ENCODE measurements at regions not wholly inside any gene's neighbourhood (a gene's known extent, or its start where the extent isn't known, plus 50 kb on each side); places are given as distances from the start of the nearest gene placed in this dataset.

- no peaks in the 10 kb centered on the region for H3K9me3 ChIP-seq (ENCODE audit: low read length)
- H3K36me3 ChIP-seq (ENCODE audit: insufficient read depth, low read length) = no peaks in the 10 kb centered on the region
- no peak overlapping the region for H2AFZ ChIP-seq (ENCODE audit: low read depth, low read length)
- H3K4me1 ChIP-seq (ENCODE audit: insufficient read depth, low read length) = no peaks in the 10 kb centered on the region
- H3K4me3 ChIP-seq (ENCODE audit: low read length) = no peak overlapping the region
- no peaks in the 10 kb centered on the region for H3K27me3 ChIP-seq (ENCODE audit: insufficient read depth, low read length)
These were observed 151.9 kb upstream of the CWC22 start for GRCh38 chr2:180158961-180159360.

DNA sequence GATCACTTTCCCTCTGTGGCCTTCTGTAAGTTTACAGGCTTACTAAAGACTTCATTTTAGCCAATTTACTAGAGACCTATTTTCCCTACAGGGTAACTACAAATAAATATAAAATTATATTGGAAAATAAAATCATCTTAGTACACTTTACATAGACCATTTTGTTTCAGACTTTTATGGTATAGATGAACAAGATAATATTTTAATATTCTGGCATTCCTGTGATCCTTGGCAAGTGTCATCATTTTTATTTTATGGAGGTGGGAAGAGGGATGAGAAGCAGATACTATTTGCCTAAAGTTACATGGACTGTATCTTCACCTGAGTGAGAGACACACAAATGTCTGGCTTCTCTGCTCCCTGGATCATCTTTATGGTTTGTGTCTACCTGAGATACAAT, 149.6 kb upstream of the CWC22 start:
- no peaks in the 10 kb centered on the region for H3K4me1 ChIP-seq (ENCODE audit: insufficient read depth, low read length)
- H3K4me3 ChIP-seq (ENCODE audit: low read length) = no peak overlapping the region

DNA sequence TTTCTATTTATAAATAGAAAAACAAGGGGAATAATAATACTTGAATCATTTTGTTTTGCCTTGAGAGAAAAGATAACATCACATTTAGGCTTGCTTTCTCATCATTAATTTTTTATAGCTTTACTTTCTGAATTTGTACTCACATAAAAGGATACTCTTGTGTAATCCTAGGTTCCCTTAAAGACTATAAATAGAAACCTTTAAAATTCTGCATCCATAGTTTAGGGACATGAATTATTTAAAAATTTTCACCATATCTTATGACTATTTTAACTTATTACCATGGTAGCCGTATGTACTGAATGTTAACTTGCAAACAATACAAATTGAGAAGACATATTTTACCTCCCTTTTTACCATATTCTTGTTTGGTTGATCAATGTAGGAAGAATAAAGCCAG, 143.5 kb upstream of the CWC22 start:
- no peak overlapping the region for H2AFZ ChIP-seq (ENCODE audit: low read depth, low read length)
- no peaks in the 10 kb centered on the region for H3K27me3 ChIP-seq (ENCODE audit: insufficient read depth, low read length)
- no peaks in the 10 kb centered on the region for H3K4me1 ChIP-seq (ENCODE audit: insufficient read depth, low read length)
- no peaks in the 10 kb centered on the region for H3K36me3 ChIP-seq (ENCODE audit: insufficient read depth, low read length)
- no peak overlapping the region for H3K4me3 ChIP-seq (ENCODE audit: low read length)
- no peaks in the 10 kb centered on the region for H3K9me3 ChIP-seq (ENCODE audit: low read length)

More for the DNA sequence above, 149.6 kb upstream of the CWC22 start:
- Histone ChIP-seq H3K27me3 (ENCODE audit: insufficient read depth, low read length) (no peaks in the 10 kb centered on the region), H2AFZ (ENCODE audit: low read depth, low read length) (no peak overlapping the region), H3K9me3 (ENCODE audit: low read length) (no peaks in the 10 kb centered on the region), H3K36me3 (ENCODE audit: insufficient read depth, low read length) (no peaks in the 10 kb centered on the region)

GRCh38 chr2:180146541-180146940, 139.4 kb upstream of the CWC22 start:
- Histone ChIP-seq H3K4me1 (ENCODE audit: insufficient read depth, low read length) (peaks cover 10% of the 10 kb centered on the region), H3K4me3 (ENCODE audit: low read length) (no peak overlapping the region), H2AFZ (ENCODE audit: low read depth, low read length) (no peak overlapping the region), H3K27me3 (ENCODE audit: insufficient read depth, low read length) (no peaks in the 10 kb centered on the region), H3K36me3 (ENCODE audit: insufficient read depth, low read length) (no peaks in the 10 kb centered on the region), H3K9me3 (ENCODE audit: low read length) (no peaks in the 10 kb centered on the region)

GRCh38 chr2:180146114-180146513, 139.0 kb upstream of the CWC22 start:
- no peaks in the 10 kb centered on the region for H3K27me3 ChIP-seq (ENCODE audit: insufficient read depth, low read length)
- no peak overlapping the region for H3K4me3 ChIP-seq (ENCODE audit: low read length)

DNA sequence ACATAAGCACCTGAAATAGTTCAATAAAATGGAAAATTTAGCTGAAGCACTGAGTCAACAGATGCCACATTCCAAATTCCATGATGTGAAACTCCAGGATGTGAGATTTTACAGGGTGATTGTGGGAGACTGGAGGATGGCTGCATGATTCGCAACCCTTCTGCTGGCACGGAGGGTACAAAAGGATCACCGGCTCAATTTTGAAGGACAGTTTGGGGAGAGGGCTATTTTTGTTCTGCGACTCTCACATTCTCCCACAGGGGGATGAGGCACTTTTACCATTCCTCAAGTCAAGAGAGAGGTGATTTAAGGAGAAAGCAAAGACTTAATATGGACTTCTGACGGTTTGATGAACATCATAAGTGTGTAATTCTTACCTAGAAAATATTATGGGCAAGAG, 138.1 kb upstream of the CWC22 start:
- no peak overlapping the region for H3K4me3 ChIP-seq (ENCODE audit: low read length)
- H3K9me3 ChIP-seq (ENCODE audit: low read length) = no peaks in the 10 kb centered on the region
- peaks cover 10% of the 10 kb centered on the region for H3K4me1 ChIP-seq (ENCODE audit: insufficient read depth, low read length)
- no peak overlapping the region for H2AFZ ChIP-seq (ENCODE audit: low read depth, low read length)
- H3K27me3 ChIP-seq (ENCODE audit: insufficient read depth, low read length) = no peaks in the 10 kb centered on the region
- H3K36me3 ChIP-seq (ENCODE audit: insufficient read depth, low read length) = no peaks in the 10 kb centered on the region

More at GRCh38 chr2:180146114-180146513, 139.0 kb upstream of the CWC22 start:
- Histone ChIP-seq H2AFZ (ENCODE audit: low read depth, low read length) (no peak overlapping the region), H3K9me3 (ENCODE audit: low read length) (no peaks in the 10 kb centered on the region), H3K4me1 (ENCODE audit: insufficient read depth, low read length) (peaks cover 10% of the 10 kb centered on the region), H3K36me3 (ENCODE audit: insufficient read depth, low read length) (no peaks in the 10 kb centered on the region)

DNA sequence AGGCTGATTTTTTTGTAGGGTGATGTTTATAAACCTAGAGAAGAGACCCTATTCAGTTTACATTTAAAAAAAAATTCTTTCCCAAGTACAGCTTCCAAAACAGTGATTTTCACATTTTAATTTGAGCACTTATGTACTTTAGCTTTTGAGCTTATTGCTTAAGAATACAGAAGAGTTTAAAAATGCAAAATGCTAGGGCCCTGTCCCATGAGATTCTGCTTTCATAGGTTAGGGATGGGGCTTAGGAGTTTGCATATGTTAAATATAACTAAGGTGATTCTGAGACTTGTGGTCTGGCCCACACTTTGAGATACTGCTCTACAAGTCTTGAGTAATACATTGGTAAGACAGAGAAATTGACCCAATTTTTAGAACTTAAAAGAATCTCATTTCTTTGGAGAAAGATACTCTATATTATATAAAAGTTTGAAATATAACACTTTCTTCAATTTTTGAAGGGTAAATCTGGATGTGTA, 137.3 kb upstream of the CWC22 start:
- Histone ChIP-seq H3K4me1 (ENCODE audit: insufficient read depth, low read length) (peaks cover 10% of the 10 kb centered on the region), H3K9me3 (ENCODE audit: low read length) (no peaks in the 10 kb centered on the region), H3K4me3 (ENCODE audit: low read length) (no peak overlapping the region), H3K27me3 (ENCODE audit: insufficient read depth, low read length) (no peaks in the 10 kb centered on the region), H3K36me3 (ENCODE audit: insufficient read depth, low read length) (no peaks in the 10 kb centered on the region), H2AFZ (ENCODE audit: low read depth, low read length) (peak overlapping the region; percentile 0)

DNA sequence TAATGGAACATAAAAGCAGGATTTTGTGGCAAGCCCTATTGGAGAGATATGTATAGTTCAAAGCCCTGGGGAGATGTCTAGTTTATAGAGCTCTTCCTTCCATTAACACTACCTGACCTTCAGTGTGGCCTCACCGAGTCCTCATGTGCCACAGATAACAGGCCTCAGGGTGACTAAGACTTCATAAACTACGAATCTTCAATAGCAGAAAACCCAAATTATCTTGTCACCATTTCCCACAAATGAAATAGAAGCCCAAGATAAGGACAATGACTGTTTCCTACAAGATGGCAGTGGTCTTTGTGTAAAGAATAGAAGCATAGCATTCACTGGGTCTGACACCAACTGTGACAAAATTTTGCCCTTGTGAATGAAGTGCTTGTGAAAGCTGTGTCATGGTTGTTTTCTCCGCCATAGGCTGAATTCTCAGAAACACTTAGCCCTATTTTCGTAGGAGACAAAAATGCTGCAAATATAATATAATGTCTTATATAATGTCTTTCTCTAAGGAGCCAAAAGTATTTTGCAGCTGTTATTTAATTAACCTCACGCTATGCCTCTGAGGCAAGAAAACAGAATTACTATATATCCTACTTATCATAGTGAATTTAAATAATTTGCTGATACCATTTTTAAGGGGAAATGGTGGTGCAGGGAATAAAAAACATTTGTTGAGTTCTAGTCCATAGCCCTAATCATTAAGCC, 136.7 kb upstream of the CWC22 start:
- H3K36me3 ChIP-seq (ENCODE audit: insufficient read depth, low read length) = no peaks in the 10 kb centered on the region
- peak overlapping the region; percentile 0 for H2AFZ ChIP-seq (ENCODE audit: low read depth, low read length)
- H3K27me3 ChIP-seq (ENCODE audit: insufficient read depth, low read length) = no peaks in the 10 kb centered on the region
- H3K4me3 ChIP-seq (ENCODE audit: low read length) = no peak overlapping the region
- H3K9me3 ChIP-seq (ENCODE audit: low read length) = no peaks in the 10 kb centered on the region
- H3K4me1 ChIP-seq (ENCODE audit: insufficient read depth, low read length) = peaks cover 10% of the 10 kb centered on the region

GRCh38 chr2:180141600-180141999, 134.5 kb upstream of the CWC22 start:
- Histone ChIP-seq H3K36me3 (ENCODE audit: insufficient read depth, low read length) (no peaks in the 10 kb centered on the region), H3K9me3 (ENCODE audit: low read length) (no peaks in the 10 kb centered on the region), H3K27me3 (ENCODE audit: insufficient read depth, low read length) (no peaks in the 10 kb centered on the region), H2AFZ (ENCODE audit: low read depth, low read length) (no peak overlapping the region), H3K4me3 (ENCODE audit: low read length) (no peak overlapping the region), H3K4me1 (ENCODE audit: insufficient read depth, low read length) (peaks cover 10% of the 10 kb centered on the region)

GRCh38 chr2:180133736-180134135, 126.6 kb upstream of the CWC22 start:
- no peaks in the 10 kb centered on the region for H3K27me3 ChIP-seq (ENCODE audit: insufficient read depth, low read length)
- no peaks in the 10 kb centered on the region for H3K9me3 ChIP-seq (ENCODE audit: low read length)
- H3K4me3 ChIP-seq (ENCODE audit: low read length) = no peak overlapping the region
- H3K4me1 ChIP-seq (ENCODE audit: insufficient read depth, low read length) = peaks cover 14% of the 10 kb centered on the region
- H2AFZ ChIP-seq (ENCODE audit: low read depth, low read length) = no peak overlapping the region
- H3K36me3 ChIP-seq (ENCODE audit: insufficient read depth, low read length) = no peaks in the 10 kb centered on the region

- Histone ChIP-seq H3K27me3 (ENCODE audit: insufficient read depth, low read length) (no peaks in the 10 kb centered on the region), H3K4me1 (ENCODE audit: insufficient read depth, low read length) (peaks cover 15% of the 10 kb centered on the region), H3K4me3 (ENCODE audit: low read length) (no peak overlapping the region), H2AFZ (ENCODE audit: low read depth, low read length) (no peak overlapping the region), H3K9me3 (ENCODE audit: low read length) (no peaks in the 10 kb centered on the region), H3K36me3 (ENCODE audit: insufficient read depth, low read length) (no peaks in the 10 kb centered on the region)
These were observed 123.3 kb upstream of the CWC22 start for GRCh38 chr2:180130403-180130802.

DNA sequence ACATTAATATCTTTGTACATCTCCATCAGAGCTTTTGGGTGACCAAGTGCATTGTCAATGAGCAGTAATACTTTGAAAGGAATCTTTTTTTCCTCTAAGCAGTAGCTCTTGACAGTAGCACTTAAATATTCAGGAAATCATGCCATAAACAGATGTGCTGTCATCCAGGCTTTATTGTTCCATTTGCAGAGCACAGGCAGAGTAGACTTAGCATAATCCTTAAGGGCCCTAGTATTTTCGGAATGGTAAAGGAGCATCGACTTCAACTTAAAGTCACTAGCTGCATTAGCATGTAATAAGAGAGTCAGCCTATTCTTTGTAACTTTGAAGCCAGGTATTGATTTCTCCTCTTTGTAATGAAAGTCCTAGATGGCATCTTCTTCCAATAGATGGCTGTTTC, 121.8 kb upstream of the CWC22 start:
- no peaks in the 10 kb centered on the region for H3K36me3 ChIP-seq (ENCODE audit: insufficient read depth, low read length)
- H3K4me3 ChIP-seq (ENCODE audit: low read length) = no peak overlapping the region
- peaks cover 21% of the 10 kb centered on the region for H3K4me1 ChIP-seq (ENCODE audit: insufficient read depth, low read length)
- no peaks in the 10 kb centered on the region for H3K9me3 ChIP-seq (ENCODE audit: low read length)
- H3K27me3 ChIP-seq (ENCODE audit: insufficient read depth, low read length) = no peaks in the 10 kb centered on the region
- no peak overlapping the region for H2AFZ ChIP-seq (ENCODE audit: low read depth, low read length)

- peaks cover 23% of the 10 kb centered on the region for H3K4me1 ChIP-seq (ENCODE audit: insufficient read depth, low read length)
- H3K4me3 ChIP-seq (ENCODE audit: low read length) = peak overlapping the region; percentile 15
- H3K9me3 ChIP-seq (ENCODE audit: low read length) = no peaks in the 10 kb centered on the region
- H3K27me3 ChIP-seq (ENCODE audit: insufficient read depth, low read length) = no peaks in the 10 kb centered on the region
- H2AFZ ChIP-seq (ENCODE audit: low read depth, low read length) = peak overlapping the region; percentile 2
- H3K36me3 ChIP-seq (ENCODE audit: insufficient read depth, low read length) = no peaks in the 10 kb centered on the region
These were observed 118.3 kb upstream of the CWC22 start for GRCh38 chr2:180125245-180125962.

Measured in neuron (in vitro differentiated cells).